ENCODE measurements at regions not wholly inside any gene's neighbourhood (a gene's known extent, or its start where the extent isn't known, plus 50 kb on each side); places are given as distances from the start of the nearest gene placed in this dataset.

GRCh38 chr10:131655101-131655849, 245.5 kb upstream of the PPP2R2D start:
- ChIA-PET CTCF (no interaction called here), POLR2A (ENCODE audit: low non-redundant PET) (no interaction called here)
- TF ChIP-seq CTCF (conservative IDR thresholded peaks at IDR 0.05; ENCODE audit: low read depth): no peak
- peak; percentile 24 for DNase-seq (ENCODE audit: low spot score)
- H3K27ac ChIP-seq: no peak overlapping the region

- ChIA-PET CTCF (no interaction called here), POLR2A (ENCODE audit: low non-redundant PET) (no interaction called here)
- no peak for DNase-seq (ENCODE audit: low spot score)
- no peak for TF ChIP-seq CTCF (conservative IDR thresholded peaks at IDR 0.05; ENCODE audit: low read depth)
- H3K27ac ChIP-seq: no peak overlapping the region
Observed at GRCh38 chr10:131656009-131656408, 244.8 kb upstream of the PPP2R2D start.

- no peak overlapping the region for H3K27ac ChIP-seq
- TF ChIP-seq CTCF (conservative IDR thresholded peaks at IDR 0.05; ENCODE audit: low read depth): no peak
- POLR2A ChIA-PET (ENCODE audit: low non-redundant PET): no interaction called here
- CTCF ChIA-PET: no interaction called here
- no peak for DNase-seq (ENCODE audit: low spot score)
Observed at GRCh38 chr10:131656431-131656841, 244.4 kb upstream of the PPP2R2D start.

- no peak for TF ChIP-seq CTCF (conservative IDR thresholded peaks at IDR 0.05; ENCODE audit: low read depth)
- no peak overlapping the region for H3K27ac ChIP-seq
- DNase-seq (ENCODE audit: low spot score): no peak
- ChIA-PET POLR2A (ENCODE audit: low non-redundant PET) (no interaction called here), CTCF (interaction anchor here (0.5 kb wide), 1 partner anchor 11 kb away, joined by 3 read pairs; no protein-coding TSS in a partner anchor)
Observed at GRCh38 chr10:131657318-131657984, 243.4 kb upstream of the PPP2R2D start.

GRCh38 chr10:131657985-131658330, 242.8 kb upstream of the PPP2R2D start:
- no peak overlapping the region for H3K27ac ChIP-seq
- ChIA-PET CTCF (no interaction called here), POLR2A (ENCODE audit: low non-redundant PET) (no interaction called here)
- TF ChIP-seq CTCF (conservative IDR thresholded peaks at IDR 0.05; ENCODE audit: low read depth): no peak
- no peak for DNase-seq (ENCODE audit: low spot score)

- no peak overlapping the region for H3K27ac ChIP-seq
- ChIA-PET POLR2A (ENCODE audit: low non-redundant PET) (no interaction called here), CTCF (no interaction called here)
- no peak for TF ChIP-seq CTCF (conservative IDR thresholded peaks at IDR 0.05; ENCODE audit: low read depth)
- no peak for DNase-seq (ENCODE audit: low spot score)
Observed at GRCh38 chr10:131658476-131659110, 242.2 kb upstream of the PPP2R2D start.
